ENCODE measurements at regions not wholly inside any gene's neighbourhood (a gene's known extent, or its start where the extent isn't known, plus 50 kb on each side); places are given as distances from the start of the nearest gene placed in this dataset.

GRCh38 chr15:31171731-31172130 lies 70.2 kb upstream of the TRPM1 start:
- Histone ChIP-seq H3K9ac (ENCODE audit: control insufficient read depth, insufficient read depth, low read length) (no peak overlapping the region), H3K27me3 (replicated peaks in 1 of 2; ENCODE audit: control insufficient read depth in 2 of 2, insufficient read depth in 2 of 2, low read length in 1 of 2) (no peaks in the 10 kb centered on the region), H4K20me1 (ENCODE audit: control insufficient read depth, insufficient read depth) (no peaks in the 10 kb centered on the region), H2AFZ (ENCODE audit: control insufficient read depth, low read depth, low read length) (no peak overlapping the region), H3K4me3 (no peak overlapping the region), H3K79me2 (ENCODE audit: control insufficient read depth, insufficient read depth, low read length) (no peaks in the 10 kb centered on the region), H3K4me2 (ENCODE audit: control insufficient read depth, insufficient read depth) (no peak overlapping the region), H3K4me1 (ENCODE audit: control insufficient read depth, insufficient read depth, low read length) (peaks cover 23% of the 10 kb centered on the region), H3K36me3 (ENCODE audit: control insufficient read depth in 2 of 2, insufficient read depth in 2 of 2, low read length in 1 of 2) (no peaks in the 10 kb centered on the region), H3K9me3 (replicated peaks; ENCODE audit: control insufficient read depth, insufficient read depth, low read length) (no peaks in the 10 kb centered on the region), H3K27ac (ENCODE audit: control insufficient read depth, insufficient read depth) (no peak overlapping the region)
- no peak for FAIRE-seq
- TF ChIP-seq TAF1 (IDR thresholded peaks at IDR 0.05; ENCODE audit: borderline replicate concordance, low read depth, low read length), result no peak
- in situ Hi-C loops (cut with MboI) (no loop called here), intact Hi-C loops (cut with micrococcal nuclease; ENCODE audit: unreplicated experiment) (no loop called here)
- ATAC-seq, result no peak
- no peak for DNase-seq (ENCODE audit: low read depth, low spot score)
- CTCF ChIA-PET, result no interaction called here
- no TSS peak for BruUV-seq (replicated peaks)
- RAD21 ChIA-PET (ENCODE audit: unreplicated experiment), result no interaction called here
- 72% methylated on average over 8 of the region's 8 CpGs for WGBS (ENCODE audit: insufficient coverage, insufficient replicate concordance, low lambda C conversion rate, missing lambda C conversion rate)
- SMC1A ChIA-PET (ENCODE audit: uncharacterized antibody, unreplicated experiment), result interaction anchor here (0.8 kb wide), 1 partner anchor 25 kb away, joined by 3 read pairs; no protein-coding TSS in a partner anchor
- POLR2A ChIA-PET, result no interaction called here

- Histone ChIP-seq H3K4me2 (ENCODE audit: control insufficient read depth, insufficient read depth) (no peak overlapping the region), H3K4me1 (ENCODE audit: control insufficient read depth, insufficient read depth, low read length) (peaks cover 23% of the 10 kb centered on the region), H3K9me3 (replicated peaks; ENCODE audit: control insufficient read depth, insufficient read depth, low read length) (no peaks in the 10 kb centered on the region), H3K27me3 (replicated peaks in 1 of 2; ENCODE audit: control insufficient read depth in 2 of 2, insufficient read depth in 2 of 2, low read length in 1 of 2) (no peaks in the 10 kb centered on the region), H2AFZ (ENCODE audit: control insufficient read depth, low read depth, low read length) (no peak overlapping the region), H3K79me2 (ENCODE audit: control insufficient read depth, insufficient read depth, low read length) (no peaks in the 10 kb centered on the region), H3K9ac (ENCODE audit: control insufficient read depth, insufficient read depth, low read length) (no peak overlapping the region), H4K20me1 (ENCODE audit: control insufficient read depth, insufficient read depth) (no peaks in the 10 kb centered on the region), H3K4me3 (no peak overlapping the region), H3K36me3 (ENCODE audit: control insufficient read depth in 2 of 2, insufficient read depth in 2 of 2, low read length in 1 of 2) (no peaks in the 10 kb centered on the region), H3K27ac (ENCODE audit: control insufficient read depth, insufficient read depth) (no peak overlapping the region)
- ChIA-PET SMC1A (ENCODE audit: uncharacterized antibody, unreplicated experiment) (interaction anchor here (0.8 kb wide), 1 partner anchor 25 kb away, joined by 3 read pairs; no protein-coding TSS in a partner anchor), CTCF (no interaction called here), POLR2A (no interaction called here), RAD21 (ENCODE audit: unreplicated experiment) (no interaction called here)
- no TSS peak for BruUV-seq (replicated peaks)
- FAIRE-seq, result no peak
- DNase-seq (ENCODE audit: low read depth, low spot score), result no peak
- ATAC-seq, result no peak
- in situ Hi-C loops (cut with MboI) (no loop called here), intact Hi-C loops (cut with micrococcal nuclease; ENCODE audit: unreplicated experiment) (no loop called here)
- 72% methylated on average over 6 of the region's 6 CpGs for WGBS (ENCODE audit: insufficient coverage, insufficient replicate concordance, low lambda C conversion rate, missing lambda C conversion rate)
- TF ChIP-seq NFXL1 (IDR thresholded peaks at IDR 0.05; ENCODE audit: borderline replicate concordance) (no peak), SUPT20H (IDR thresholded peaks at IDR 0.05; ENCODE audit: borderline replicate concordance, control insufficient read depth, low read depth, low read length) (no peak), BHLHE40 (IDR thresholded peaks at IDR 0.05; ENCODE audit: borderline replicate concordance in 1 of 2, low read depth in 2 of 2, low read length in 1 of 2) (no peak), ZNF24 (IDR thresholded peaks at IDR 0.05) (no peak), CEBPB (IDR thresholded peaks at IDR 0.05; ENCODE audit: borderline replicate concordance in 1 of 2, low read depth in 2 of 2, low read length in 2 of 2) (no peak), E4F1 (IDR thresholded peaks at IDR 0.05; ENCODE audit: borderline replicate concordance, partially characterized antibody) (no peak), YY1 (IDR thresholded peaks at IDR 0.05; ENCODE audit: low read depth, low read length) (no peak), EED (IDR thresholded peaks at IDR 0.05; ENCODE audit: low read depth) (no peak), POLR2AphosphoS5 (IDR thresholded peaks at IDR 0.05; ENCODE audit: low read length) (no peak), SIX5 (IDR thresholded peaks at IDR 0.05; ENCODE audit: low read depth, low read length, severe bottlenecking) (no peak), TARDBP (IDR thresholded peaks at IDR 0.05; ENCODE audit: borderline replicate concordance) (no peak), ATF3 (IDR thresholded peaks at IDR 0.05; ENCODE audit: borderline replicate concordance, extremely low read depth, low read depth, low read length) (no peak)
- TF ChIP-seq, protein P1, sequence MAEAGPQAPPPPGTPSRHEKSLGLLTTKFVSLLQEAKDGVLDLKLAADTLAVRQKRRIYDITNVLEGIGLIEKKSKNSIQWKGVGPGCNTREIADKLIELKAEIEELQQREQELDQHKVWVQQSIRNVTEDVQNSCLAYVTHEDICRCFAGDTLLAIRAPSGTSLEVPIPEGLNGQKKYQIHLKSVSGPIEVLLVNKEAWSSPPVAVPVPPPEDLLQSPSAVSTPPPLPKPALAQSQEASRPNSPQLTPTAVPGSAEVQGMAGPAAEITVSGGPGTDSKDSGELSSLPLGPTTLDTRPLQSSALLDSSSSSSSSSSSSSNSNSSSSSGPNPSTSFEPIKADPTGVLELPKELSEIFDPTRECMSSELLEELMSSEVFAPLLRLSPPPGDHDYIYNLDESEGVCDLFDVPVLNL (IDR thresholded peaks at IDR 0.05; ENCODE audit: low read depth, low read length), result no peak
These were observed 71.1 kb upstream of the TRPM1 start for GRCh38 chr15:31172606-31173005.
